Ovary (tissue), 7 donors: ENCODE measurements at regions not wholly inside any gene's neighbourhood (a gene's known extent, or its start where the extent isn't known, plus 50 kb on each side); places are given as distances from the start of the nearest gene placed in this dataset.
"Not testable (repeated sequence)": the region's sequence is repeated elsewhere in the genome, so short reads cannot be mapped to it uniquely, and the experiment has no call there.

Source experiments
- DNase-seq, 5 donors: peaks; one replicate each; pipeline ENCODE4 v3.0.0-alpha.2; 2019 to 2020
- H3K27ac ChIP-seq, 2 donors: fragments of 200-600 bp; one replicate each; pipeline versions ENCODE4 v1.5.1 to v1.8.0; 2019 to 2022
- H3K27me3 ChIP-seq: fragments of 200-600 bp; one replicate; pipeline ENCODE4 v1.8.0; 2022
- H3K36me3 ChIP-seq: fragments of 200-600 bp; sonication (generic); one replicate; pipeline ENCODE4 v1.5.1; 2019
- H3K4me1 ChIP-seq: one replicate; pipeline ENCODE4 v1.8.1; 2013; ENCODE audit warnings: mild to moderate bottlenecking, moderate library complexity; ENCODE audit not compliant: insufficient read depth
- H3K4me3 ChIP-seq: fragments of 200-600 bp; sonication (generic); one replicate; pipeline ENCODE4 v1.5.1; 2017
- H3K9me3 ChIP-seq, 2 donors: fragments of 200-600 bp in 1 of 2; sonication (generic) in 1 of 2; one replicate each; pipeline versions ENCODE4 v1.5.1 to v1.8.1; 2013 to 2019; ENCODE audit warnings: mild to moderate bottlenecking in 1 of 2, moderate library complexity in 1 of 2
- EP300 ChIP-seq: sonication (generic); formaldehyde crosslinking; IDR thresholded peaks from one replicate; pipeline ENCODE4 v1.6.1; 2017; ENCODE audit warnings: antibody characterized with exemption
- POLR2A ChIP-seq: fragments of 450-650 bp; IDR thresholded peaks from one replicate; pipeline ENCODE4 v1.6.1; 2017; ENCODE audit warnings: antibody characterized with exemption, mild to moderate bottlenecking, moderate library complexity
- WGBS, 3 donors: extraction: QIAGEN DNeasy Blood & Tissue Kit in 1 of 3; methylation state at CpG; one replicate each; pipeline versions ENCODE4 v1.1.5 to v1.1.7; 2013 to 2017; 5-methylcytosine and 5-hydroxymethylcytosine counted together
- intact Hi-C, 4 donors: fragments of 100-400 bp; cut with DNase I; formaldehyde crosslinking; loops; one replicate each; pipeline versions ENCODE4 v1.11.0 to v1.15.1; 2022 to 2023
- TF ChIP-seq, protein P1 (sequence below), 3 donors: fragments of 450-650 bp in 2 of 3; fragments of 200-600 bp in 1 of 3; IDR thresholded peaks; one replicate each; pipeline versions ENCODE4 v1.5.1 to v1.8.0; 2016 to 2022; ENCODE audit warnings: antibody characterized with exemption in 3 of 3, mild to moderate bottlenecking in 1 of 3
- donor health status: DM: no; HTN: no; CAD: no; lungs with moderate emphysema.
- donor health status: DM: no; HTN: no; CAD: no.
- donor health status: Bipolar disorder and iron deficiency.
- donor health status: DM: no; HTN: no; CAD: no.
- donor health status: DM: yes; HTN: yes; CAD: no.

DNA sequence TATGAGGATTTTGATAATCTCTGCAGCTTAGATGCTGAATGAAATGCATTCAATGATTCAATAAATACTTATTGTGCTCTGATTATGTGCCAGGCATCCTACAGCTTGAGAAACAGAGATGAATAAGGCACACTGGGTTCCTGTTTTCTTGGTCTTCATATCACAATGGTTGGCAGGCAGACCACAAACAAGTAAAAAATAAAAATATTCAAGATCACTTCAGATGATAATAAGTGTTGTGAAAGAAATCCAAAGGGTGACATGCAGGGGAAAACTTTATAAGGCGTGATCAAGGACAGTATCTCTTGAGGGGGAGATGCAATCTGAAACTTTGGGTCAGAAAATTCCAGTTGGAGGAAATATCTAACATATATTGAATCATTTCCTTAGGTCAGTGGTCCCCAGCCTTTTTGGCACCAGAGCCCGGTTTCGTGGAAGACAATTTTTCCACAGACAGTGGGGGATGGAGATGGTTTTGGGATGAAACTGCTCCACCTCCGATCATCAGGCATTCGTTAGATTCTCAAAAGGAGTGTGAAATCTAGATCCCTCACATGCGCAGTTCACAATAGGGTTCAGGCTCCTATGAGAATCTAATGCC lies 73.7 kb upstream of the RAP1B start:
- no peak overlapping the region for H3K4me3 ChIP-seq
- no peaks in the 10 kb centered on the region for H3K4me1 ChIP-seq
- no peaks in the 10 kb centered on the region for H3K36me3 ChIP-seq
- DNase-seq = no peak
- no peaks in the 10 kb centered on the region for H3K9me3 ChIP-seq
- intact Hi-C loops = no loop called here
- no peaks in the 10 kb centered on the region for H3K27me3 ChIP-seq
- TF ChIP-seq EP300 (no peak), POLR2A (no peak)
- TF ChIP-seq, protein P1, sequence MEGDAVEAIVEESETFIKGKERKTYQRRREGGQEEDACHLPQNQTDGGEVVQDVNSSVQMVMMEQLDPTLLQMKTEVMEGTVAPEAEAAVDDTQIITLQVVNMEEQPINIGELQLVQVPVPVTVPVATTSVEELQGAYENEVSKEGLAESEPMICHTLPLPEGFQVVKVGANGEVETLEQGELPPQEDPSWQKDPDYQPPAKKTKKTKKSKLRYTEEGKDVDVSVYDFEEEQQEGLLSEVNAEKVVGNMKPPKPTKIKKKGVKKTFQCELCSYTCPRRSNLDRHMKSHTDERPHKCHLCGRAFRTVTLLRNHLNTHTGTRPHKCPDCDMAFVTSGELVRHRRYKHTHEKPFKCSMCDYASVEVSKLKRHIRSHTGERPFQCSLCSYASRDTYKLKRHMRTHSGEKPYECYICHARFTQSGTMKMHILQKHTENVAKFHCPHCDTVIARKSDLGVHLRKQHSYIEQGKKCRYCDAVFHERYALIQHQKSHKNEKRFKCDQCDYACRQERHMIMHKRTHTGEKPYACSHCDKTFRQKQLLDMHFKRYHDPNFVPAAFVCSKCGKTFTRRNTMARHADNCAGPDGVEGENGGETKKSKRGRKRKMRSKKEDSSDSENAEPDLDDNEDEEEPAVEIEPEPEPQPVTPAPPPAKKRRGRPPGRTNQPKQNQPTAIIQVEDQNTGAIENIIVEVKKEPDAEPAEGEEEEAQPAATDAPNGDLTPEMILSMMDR (IDR thresholded peaks at IDR 0.05) = no peak
- 87 to 94% (median 89%) methylated on average over 6 of the region's 6 CpGs for WGBS, 3 donors
- H3K27ac ChIP-seq = no peak overlapping the region

GRCh38 chr12:68537571-68537970 lies 73.1 kb upstream of the RAP1B start:
- TF ChIP-seq, protein P1 (IDR thresholded peaks at IDR 0.05) = no peak
- no peak for TF ChIP-seq POLR2A
- TF ChIP-seq EP300 = no peak
- no peak overlapping the region for H3K4me3 ChIP-seq
- H3K27ac ChIP-seq = no peak overlapping the region
- H3K36me3 ChIP-seq = no peaks in the 10 kb centered on the region
- intact Hi-C loops = no loop called here
- no peaks in the 10 kb centered on the region for H3K9me3 ChIP-seq
- no peaks in the 10 kb centered on the region for H3K4me1 ChIP-seq
- DNase-seq = no peak
- no peaks in the 10 kb centered on the region for H3K27me3 ChIP-seq
- 95 to 100% (median 96%) methylated on average over 2 of the region's 2 CpGs for WGBS, 3 donors

DNA sequence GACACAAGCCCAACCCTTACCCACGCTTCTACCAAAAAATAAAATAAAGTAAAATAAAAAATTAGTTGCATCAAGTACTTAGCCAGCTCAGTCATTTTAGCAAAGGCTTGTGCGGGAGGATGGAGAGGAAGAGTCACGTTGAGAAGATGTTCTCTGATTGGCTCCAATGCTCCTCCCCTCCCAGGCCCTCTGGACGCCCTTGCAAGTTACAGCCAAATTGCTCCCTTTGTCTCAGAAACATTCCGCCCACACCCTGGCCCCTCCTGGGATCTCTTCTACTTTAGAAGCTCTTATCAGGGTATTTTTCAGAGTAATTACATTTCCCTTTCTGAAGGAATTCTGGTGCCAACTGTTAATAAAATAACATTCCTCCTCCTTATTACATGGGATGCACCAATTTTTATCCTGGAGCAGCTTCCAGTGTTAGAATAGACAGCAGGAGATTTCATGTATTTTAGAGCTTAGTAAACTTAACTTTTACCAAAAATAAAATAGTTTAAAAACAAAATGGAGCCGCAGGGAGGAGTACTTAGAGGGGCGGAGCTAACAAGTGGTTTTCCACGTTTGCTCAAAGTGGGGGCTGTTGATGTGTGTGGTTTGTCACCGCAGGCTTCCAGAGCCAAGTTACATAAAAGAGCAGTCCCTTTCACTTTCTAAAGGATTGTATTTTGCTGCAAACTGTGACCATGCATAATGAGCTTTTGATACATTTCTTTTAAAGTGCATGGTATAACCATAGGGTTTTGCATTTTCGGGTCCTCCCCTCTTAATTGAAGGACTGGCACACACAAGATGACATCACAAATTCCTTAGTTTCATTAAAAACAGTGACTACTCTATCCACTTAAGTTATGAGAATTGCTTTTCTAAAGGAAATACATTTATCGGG lies 71.7 kb upstream of the RAP1B start:
- H3K36me3 ChIP-seq = no peaks in the 10 kb centered on the region
- no peaks in the 10 kb centered on the region for H3K27me3 ChIP-seq
- H3K4me3 ChIP-seq = peak overlapping the region; percentile 4
- DNase-seq = peak; percentile 25 to 63 (median 51)
- intact Hi-C loops = no loop called here
- no peaks in the 10 kb centered on the region for H3K9me3 ChIP-seq
- 2 to 4% (median 3%) methylated on average over 11 of the region's 11 CpGs for WGBS, 3 donors
- H3K27ac ChIP-seq = no peak overlapping the region
- no peaks in the 10 kb centered on the region for H3K4me1 ChIP-seq
- TF ChIP-seq, protein P1 (IDR thresholded peaks at IDR 0.05) = no peak
- no peak for TF ChIP-seq EP300
- no peak for TF ChIP-seq POLR2A

- H3K9me3 ChIP-seq = no peaks in the 10 kb centered on the region
- 79 to 88% (median 84%) methylated on average over 1 of the region's 1 CpG for WGBS, 3 donors
- no peak overlapping the region for H3K4me3 ChIP-seq
- no peak for TF ChIP-seq POLR2A
- TF ChIP-seq, protein P1 (IDR thresholded peaks at IDR 0.05) = no peak
- TF ChIP-seq EP300 = no peak
- no peaks in the 10 kb centered on the region for H3K36me3 ChIP-seq
- no peaks in the 10 kb centered on the region for H3K27me3 ChIP-seq
- no peaks in the 10 kb centered on the region for H3K4me1 ChIP-seq
- H3K27ac ChIP-seq = no peak overlapping the region
- intact Hi-C loops = no loop called here
- DNase-seq = no peak
These were observed 71.1 kb upstream of the RAP1B start for GRCh38 chr12:68539615-68539952.

- DNase-seq, H3K27me3 ChIP-seq, H3K27ac ChIP-seq, intact Hi-C loops, H3K9me3 ChIP-seq, H3K4me3 ChIP-seq, H3K4me1 ChIP-seq, H3K36me3 ChIP-seq: not testable (repeated sequence)
- 96 to 97% (median 96%) methylated on average over 5 of the region's 5 CpGs for WGBS, 3 donors
These were observed 69.9 kb upstream of the RAP1B start for GRCh38 chr12:68540768-68541167.

DNA sequence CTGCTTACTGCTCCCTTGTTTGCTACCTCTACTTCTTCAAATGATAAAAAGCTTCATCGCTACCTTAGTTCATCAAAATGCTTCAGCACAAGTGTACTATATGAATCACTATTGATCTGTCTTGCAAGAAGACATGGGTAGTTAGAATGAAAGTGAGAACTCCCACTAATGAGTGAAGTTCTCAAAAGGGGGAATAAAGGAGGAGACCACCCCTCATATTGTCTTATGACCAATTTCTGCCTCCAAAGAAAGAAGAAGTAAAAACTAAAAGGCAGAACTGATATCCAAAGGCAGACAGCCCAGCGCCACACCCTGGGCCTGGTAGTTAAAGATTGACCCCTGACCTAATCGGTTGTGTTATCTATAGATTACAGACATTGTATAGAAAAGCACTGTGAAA lies 63.4 kb upstream of the RAP1B start:
- H3K36me3 ChIP-seq, H3K27me3 ChIP-seq, intact Hi-C loops, H3K4me3 ChIP-seq, H3K27ac ChIP-seq, H3K9me3 ChIP-seq, H3K4me1 ChIP-seq, DNase-seq: not testable (repeated sequence)
- WGBS, 3 donors = 85 to 91% (median 90%) methylated on average over 3 of the region's 3 CpGs

DNA sequence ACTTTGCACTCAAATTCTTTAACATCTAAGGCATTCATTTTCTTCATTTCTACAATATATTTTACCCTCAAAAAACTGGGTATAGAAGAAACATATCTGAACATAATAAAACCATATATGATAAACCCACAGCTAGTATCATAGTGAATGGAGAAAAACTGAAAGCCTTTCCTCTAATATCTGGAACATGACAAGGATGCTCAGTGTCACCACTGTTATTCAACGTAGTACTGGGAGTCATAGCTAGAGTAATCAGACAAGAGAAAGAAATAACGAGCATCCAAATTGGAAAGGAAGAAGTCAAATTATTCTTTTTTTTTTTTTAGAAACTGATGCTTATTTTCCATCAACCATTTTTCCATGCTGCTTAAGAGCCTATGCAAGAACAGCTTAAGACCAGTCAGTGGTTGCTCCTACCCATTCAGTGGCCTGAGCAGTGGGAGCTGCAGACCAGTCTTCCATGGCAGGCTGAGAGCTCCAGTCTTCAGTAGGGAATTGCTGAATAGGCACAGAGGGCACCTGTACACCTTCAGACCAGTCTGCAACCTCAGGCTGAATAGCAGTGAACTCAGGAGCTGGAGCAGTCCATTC lies 58.0 kb upstream of the RAP1B start:
- H3K27me3 ChIP-seq, DNase-seq, H3K4me3 ChIP-seq, H3K9me3 ChIP-seq, intact Hi-C loops, H3K27ac ChIP-seq, H3K36me3 ChIP-seq, H3K4me1 ChIP-seq: not testable (repeated sequence)
- 70 to 85% (median 77%) methylated on average over 2 of the region's 2 CpGs for WGBS, 3 donors
